ENCODE measurements at regions not wholly inside any gene's neighbourhood (a gene's known extent, or its start where the extent isn't known, plus 50 kb on each side); places are given as distances from the start of the nearest gene placed in this dataset.

- TF ChIP-seq ISL1 (CRISPR knock-in tag; IDR thresholded peaks at IDR 0.05) (no peak), ZFP30 (CRISPR knock-in tag; IDR thresholded peaks at IDR 0.05) (no peak), OSR1 (CRISPR knock-in tag; IDR thresholded peaks at IDR 0.05) (no peak), GLIS3 (CRISPR knock-in tag; IDR thresholded peaks at IDR 0.05) (no peak), ZFP3 (CRISPR knock-in tag; IDR thresholded peaks at IDR 0.05) (no peak)
Observed at GRCh38 chr11:122393209-122393860, 262.2 kb upstream of the UBASH3B start.

Data from SK-N-SH treated with all-trans-retinoic acid at 6 μM for 48 hours (cell line).